GM10266 (cell line): ENCODE measurements at regions not wholly inside any gene's neighbourhood (a gene's known extent, or its start where the extent isn't known, plus 50 kb on each side); places are given as distances from the start of the nearest gene placed in this dataset.
"Not testable (repeated sequence)": the region's sequence is repeated elsewhere in the genome, so short reads cannot be mapped to it uniquely, and the experiment has no call there.

Source experiments
- DNase-seq: peaks from one replicate; pipeline ENCODE4 v3.0.0; 2012; ENCODE audit errors: extremely low spot score
- CTCF ChIP-seq: IDR thresholded peaks from 2 replicates; pipeline ENCODE4 v1.5.1; 2012; ENCODE audit warnings: mild to moderate bottlenecking, low read depth; ENCODE audit not compliant: control insufficient read depth, insufficient read depth; ENCODE audit errors: missing control alignments

GRCh38 chr6:170006071-170006899, 254.9 kb downstream of the ERMARD start:
- no peak for DNase-seq
- no peak for TF ChIP-seq CTCF

- TF ChIP-seq CTCF = no peak
- DNase-seq = no peak
Observed at GRCh38 chr6:170005665-170006064, 254.2 kb downstream of the ERMARD start.

GRCh38 chr6:170004585-170005210, 253.3 kb downstream of the ERMARD start:
- no peak for DNase-seq
- TF ChIP-seq CTCF = no peak

- no peak for TF ChIP-seq CTCF
- no peak for DNase-seq
Observed at GRCh38 chr6:170003451-170004160, 252.2 kb downstream of the ERMARD start.

- DNase-seq = no peak
- no peak for TF ChIP-seq CTCF
Observed at GRCh38 chr6:170003027-170003426, 251.6 kb downstream of the ERMARD start.

GRCh38 chr6:170001782-170002181, 250.4 kb downstream of the ERMARD start:
- not testable (repeated sequence) for DNase-seq

GRCh38 chr6:170000071-170000843, 248.8 kb downstream of the ERMARD start:
- no peak for DNase-seq
- no peak for TF ChIP-seq CTCF
